ENCODE measurements at regions not wholly inside any gene's neighbourhood (a gene's known extent, or its start where the extent isn't known, plus 50 kb on each side); places are given as distances from the start of the nearest gene placed in this dataset.
"Not testable (repeated sequence)": the region's sequence is repeated elsewhere in the genome, so short reads cannot be mapped to it uniquely, and the experiment has no call there.

DNA sequence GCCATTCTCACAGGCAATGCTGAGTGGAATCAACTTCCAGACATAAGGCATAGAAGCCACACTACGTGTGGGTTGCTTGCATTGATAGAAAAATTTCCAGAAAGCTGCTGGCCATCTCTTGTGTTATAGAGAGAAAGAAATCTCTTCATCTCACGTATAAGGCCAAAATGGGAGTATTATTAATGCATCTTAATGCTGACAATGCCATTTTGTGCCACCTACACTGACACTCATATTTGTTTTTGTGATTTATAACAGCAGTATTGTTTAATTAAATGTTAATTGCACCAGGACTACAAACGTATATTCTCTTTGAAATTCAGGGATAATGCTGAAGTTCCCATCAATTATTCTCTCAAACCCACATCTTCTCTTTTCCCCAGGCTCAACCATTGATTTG is 56.1 kb upstream of the TMEM132D start:
- DNase-seq: no peak

DNA sequence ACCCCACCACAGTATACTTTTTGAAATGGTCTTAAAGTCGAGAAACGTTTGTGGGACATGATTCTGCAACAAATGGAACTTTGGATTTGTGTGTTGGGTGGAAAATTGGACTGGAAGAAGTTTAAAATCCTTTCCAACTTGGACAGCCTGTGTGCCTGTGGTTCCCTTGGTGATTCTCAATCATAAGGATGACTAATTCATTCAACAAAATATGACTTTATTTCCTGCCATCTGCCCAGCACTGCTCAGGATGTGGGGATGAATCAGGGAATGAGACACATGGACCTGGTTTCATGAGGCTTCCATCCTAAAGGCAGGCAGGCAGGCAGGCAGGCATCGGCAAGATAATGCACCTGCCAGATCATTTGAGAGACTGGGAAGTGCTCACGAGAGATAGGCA is 57.3 kb upstream of the TMEM132D start:
- DNase-seq: peak; percentile 16 to 34

DNA sequence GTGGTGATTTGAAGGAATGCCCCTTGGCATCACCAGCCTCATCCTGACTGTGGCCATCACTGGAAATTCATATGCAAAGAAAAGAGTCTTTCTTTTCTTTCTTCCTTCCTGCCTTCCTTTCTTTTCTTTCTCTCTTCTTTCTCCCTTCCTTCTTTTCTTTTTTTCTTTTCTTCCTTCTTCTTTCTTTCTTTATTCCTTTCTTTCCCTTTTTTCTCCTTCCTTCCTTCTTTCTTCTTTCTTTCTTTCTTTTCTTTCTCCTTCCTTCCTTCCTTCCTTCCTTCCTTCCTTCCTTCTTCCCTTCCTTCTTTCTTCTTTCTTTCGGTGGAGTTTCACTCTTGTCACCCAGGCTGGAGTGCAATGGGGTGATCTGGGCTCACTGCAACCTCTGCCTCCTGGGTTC is 58.0 kb upstream of the TMEM132D start:
- DNase-seq: no peak

DNA sequence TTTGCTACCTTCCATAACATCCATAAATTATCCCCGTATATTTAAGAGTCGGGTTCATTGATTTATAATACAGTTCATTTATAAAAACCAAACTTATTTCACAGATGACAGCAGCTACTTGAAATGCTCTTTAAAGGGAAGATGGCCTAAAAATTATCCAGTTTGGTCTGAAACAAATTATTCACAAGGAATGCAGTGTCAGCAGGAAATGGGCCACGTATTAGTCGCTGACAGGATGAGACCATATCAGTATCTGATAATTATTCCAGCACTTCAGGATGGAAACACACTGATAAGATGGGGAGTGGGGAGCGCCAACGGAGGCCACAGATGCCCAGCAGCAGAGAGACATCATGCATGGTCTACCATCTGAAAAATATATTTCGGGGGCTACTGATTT is 60.5 kb upstream of the TMEM132D start:
- DNase-seq: no peak

DNA sequence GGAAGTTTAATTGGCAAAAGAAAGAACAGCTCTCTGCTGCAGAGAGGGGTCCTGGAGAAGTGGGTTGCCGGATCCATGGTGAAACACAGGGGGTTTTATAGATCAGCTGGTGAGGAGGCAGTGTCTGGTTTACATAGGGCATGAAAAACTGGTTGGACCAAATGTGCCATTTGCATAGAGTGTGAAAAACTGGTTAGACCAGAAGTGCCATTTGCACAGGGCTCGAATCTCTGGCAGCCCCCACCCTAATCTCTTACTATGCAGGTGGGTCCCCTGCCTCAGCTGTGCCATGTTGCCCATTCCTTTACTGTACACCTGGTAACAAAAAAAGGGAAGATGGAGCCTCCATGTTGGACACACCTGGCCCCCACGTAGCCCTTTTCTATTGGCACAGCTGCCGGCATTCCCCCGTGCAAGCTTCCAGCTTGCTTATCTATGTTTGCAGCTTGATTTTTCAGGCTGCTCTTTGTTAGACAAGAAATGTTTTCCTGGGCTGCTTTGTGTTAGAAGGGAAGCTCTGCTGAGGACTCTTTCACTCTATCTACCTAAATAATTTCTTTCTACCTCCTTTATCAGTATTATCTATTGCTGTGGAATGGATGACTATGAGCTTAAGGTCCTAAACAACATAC is 61.1 kb upstream of the TMEM132D start:
- no peak for DNase-seq

DNA sequence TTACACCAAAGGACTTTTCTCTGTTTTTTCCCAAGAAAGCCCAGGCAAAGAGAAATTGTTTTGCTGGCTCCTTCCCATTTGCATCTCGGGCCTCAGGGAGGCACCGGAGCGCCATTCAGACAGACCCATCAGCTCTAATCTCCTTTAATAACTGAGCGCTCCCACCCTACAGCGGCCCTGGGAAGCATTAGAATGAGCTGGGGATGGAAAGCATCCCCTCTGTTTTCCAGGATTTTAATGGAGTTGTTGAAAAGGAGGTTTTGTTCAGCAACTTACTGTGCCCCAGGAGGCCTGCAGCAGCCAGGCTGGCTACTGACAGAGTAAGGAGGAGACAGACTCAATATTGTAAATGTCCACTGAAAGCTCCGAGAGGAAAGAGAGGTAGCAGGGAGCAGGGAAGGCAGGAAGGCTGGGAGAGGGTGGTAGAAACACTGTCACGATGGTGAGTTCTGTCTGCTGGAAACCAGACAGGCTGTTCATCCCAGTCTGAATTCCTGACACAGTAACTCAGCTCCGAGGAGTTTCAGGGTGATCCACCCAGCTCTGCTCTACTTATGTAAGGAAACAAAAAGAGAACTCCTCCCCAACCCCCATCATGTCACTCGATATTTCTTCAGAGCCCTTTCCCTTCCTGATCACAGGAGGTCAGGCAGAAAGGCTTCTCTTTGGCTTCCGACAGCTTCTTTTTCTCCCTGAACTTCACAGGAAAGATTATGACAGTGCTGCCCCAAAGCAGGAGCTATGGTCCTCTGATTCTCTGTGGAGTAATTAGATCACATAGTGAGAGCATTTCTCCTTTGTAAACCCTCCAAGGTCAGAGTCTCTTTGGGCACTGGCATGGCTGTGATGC is 62.5 kb upstream of the TMEM132D start:
- DNase-seq: no peak

DNA sequence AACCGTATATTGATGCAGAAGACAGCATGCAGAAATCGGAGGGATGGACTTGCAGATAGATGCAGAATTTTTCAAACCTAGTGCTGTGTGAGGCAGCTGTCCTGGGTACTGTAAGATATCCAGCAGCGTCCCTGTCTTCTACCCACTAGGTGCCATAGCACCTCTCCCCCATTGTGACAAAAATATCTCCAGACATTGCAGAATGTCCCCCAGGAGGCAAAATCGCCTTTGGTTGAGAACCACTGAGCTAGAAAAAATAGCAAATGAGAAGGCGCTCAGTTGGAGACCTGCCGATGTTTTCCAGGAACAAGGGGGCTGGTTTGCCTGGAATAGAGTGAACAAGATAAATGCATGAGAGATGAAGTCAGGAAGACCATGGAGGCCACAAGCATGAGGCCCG is 67.9 kb upstream of the TMEM132D start:
- no peak for DNase-seq

DNA sequence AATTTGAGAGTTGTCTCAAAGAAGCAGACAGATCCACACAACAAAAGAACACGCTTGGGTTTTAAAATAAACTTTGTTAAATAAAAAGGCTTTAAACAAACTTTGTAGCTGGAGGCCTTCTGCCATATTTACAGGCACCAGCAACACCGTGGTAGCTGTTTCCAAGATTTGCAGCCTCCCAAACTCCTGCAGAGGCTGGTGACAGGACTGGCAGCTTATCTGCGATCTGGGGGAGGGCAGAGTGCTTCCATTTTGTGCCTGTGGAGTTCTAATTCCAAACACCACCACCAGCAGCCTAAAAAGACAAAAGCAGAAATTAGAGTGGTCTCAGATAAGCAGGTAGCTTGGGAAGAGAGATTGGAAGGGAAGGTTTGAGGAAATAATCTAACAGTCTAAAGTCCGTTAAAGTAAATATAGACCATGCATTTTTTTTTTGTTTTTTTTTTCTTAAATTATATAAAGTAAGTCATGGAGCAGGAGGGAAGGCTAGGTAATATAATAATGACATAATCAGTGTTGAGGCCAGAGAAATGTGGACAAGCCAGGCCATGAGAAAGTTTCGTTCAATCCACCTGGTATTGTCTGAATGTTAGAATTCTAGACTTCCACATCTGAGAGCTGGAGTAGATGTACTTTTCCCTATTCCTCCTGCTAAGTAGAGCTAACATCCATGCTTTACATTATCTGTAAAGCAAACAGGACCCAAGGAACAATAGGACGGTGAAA is 69.6 kb upstream of the TMEM132D start:
- DNase-seq: no peak

DNA sequence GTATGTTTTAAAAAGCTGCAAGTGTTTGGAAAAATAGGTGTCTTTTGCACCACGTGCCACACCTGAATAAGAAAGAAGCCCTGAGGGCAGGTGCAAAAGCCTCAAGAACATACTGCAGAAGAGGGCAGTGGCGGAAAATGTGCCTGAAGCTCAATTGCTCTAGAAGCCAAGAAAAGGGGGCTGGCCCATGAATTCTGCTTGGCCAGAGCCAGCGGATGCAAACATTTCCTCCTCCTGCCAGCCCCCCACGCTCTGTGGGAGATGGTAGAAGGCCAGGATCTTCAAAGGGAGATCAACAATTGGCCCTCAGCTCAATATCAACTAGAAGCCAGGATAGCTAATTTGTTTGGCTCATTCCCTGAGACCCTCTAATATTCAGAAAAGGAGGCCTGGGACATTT is 80.3 kb upstream of the TMEM132D start:
- DNase-seq: no peak

DNA sequence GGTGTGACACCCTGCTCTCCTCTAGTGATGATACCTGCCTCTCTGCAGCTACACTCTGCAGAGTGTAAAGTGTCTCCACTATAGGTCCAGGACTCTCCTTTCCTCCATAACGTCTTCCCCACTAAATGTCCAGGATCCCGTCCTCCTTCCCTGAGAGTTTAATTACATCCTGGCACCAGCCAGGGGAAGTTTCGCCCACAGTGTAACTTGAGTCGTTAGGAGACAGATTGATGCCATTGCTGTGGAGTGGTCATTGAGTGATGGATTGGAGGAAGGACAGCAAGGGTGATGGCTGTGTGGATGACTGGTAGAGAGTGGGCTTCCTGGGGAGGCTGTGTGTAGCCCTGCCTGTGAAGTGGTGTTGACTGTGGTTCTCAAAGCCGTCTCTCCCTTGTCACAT is 84.0 kb upstream of the TMEM132D start:
- DNase-seq: no peak

DNA sequence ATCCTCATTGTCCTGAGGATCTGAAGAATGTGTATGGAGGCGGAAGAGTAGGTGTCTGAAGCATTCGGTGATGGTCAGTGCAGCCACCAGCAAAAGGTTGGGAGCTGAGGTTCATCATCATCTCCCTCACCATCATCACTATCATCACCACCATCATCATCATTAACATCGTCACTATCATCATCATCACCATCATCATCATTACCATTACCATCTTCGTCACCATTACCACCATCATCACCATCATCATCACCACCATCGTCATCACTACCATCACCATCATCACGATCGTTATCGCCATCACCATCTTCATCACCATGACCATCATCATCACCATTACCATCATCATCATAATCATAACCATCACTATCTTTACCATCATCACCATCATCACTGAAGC is 90.8 kb upstream of the TMEM132D start:
- no peak for DNase-seq

DNA sequence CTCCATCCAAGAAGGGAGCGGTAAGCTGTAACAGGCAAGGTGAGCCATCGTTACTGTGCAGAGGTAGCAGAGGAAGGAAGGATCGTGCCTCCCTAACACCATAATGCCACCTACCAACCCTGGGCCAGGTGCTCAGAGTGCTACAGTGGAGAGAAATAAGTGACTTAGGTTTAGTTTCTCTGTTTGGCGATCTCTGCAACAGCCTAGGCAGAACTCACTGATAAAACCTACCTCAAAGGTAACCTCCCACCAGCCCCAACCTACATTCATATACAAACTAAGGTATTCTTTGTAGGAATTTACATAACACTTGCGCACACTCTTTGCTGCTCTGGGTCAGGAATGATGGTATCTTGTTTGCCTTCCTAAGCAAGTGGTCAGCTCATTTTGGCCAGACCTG is 93.4 kb upstream of the TMEM132D start:
- no peak for DNase-seq

DNA sequence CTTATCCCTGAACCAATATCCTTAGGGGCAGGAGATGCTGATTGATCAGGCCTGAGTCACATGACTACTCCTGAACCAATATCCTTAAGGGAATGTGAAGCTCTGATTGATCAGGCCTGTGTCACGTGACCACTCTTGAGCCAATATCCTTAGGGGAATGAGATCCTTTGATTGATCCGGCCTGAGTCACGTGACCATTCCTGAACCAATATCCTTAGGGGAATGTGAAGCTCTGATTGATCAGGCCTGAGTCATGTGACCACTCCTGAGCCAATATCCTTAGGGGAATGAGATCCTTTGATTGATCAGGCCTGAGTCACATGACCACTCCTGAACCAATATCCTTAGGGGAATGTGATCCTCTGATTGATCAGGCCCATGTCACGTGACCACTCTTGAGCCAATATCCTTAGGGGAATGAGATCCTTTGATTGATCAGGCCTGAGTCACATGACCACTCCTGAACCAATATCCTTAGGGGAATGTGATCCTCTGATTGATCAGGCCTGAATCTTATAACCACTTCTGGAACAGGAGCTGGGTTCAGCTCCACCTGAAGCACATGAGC is 100.6 kb upstream of the TMEM132D start:
- not testable (repeated sequence) for DNase-seq

DNA sequence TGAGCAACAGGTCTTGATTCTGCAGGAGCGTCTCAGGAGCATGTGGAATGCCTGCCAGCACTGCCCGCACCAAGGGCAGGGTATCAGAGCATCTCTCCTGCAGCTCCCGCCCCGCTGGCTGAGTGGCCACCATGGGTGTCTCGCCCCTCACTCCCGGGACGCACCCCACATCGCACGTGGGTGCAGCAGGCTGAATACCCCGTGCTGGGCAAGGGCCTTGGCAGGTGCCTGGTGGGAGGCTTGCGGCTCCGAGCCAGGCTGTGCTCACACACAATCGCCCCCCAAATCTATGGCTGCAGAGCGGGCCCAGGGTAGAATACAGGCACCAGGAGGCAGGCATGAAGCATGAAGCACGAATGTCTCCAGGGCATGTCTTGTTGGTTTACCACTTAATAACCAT is 103.9 kb upstream of the TMEM132D start:
- DNase-seq: no peak

DNA sequence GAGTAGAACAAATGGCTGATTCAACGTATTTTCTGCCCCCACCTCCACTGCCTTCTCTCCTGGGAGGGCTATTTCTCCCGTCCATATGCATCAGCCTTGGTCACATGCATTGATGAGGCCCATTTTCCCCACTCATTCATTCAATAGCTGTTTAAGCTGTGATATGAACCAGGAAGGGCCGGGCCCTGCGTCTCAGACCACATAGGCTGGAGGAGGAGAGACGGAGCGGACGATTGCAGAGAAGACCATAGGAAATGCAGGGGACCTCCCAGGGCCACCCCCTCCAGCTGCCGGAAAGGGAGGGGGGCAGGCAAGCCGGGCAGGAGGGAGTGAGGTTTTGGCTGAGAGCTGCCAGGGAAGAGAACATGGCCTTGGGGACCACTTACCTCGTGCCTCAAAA is 104.4 kb upstream of the TMEM132D start:
- no peak for DNase-seq

DNA sequence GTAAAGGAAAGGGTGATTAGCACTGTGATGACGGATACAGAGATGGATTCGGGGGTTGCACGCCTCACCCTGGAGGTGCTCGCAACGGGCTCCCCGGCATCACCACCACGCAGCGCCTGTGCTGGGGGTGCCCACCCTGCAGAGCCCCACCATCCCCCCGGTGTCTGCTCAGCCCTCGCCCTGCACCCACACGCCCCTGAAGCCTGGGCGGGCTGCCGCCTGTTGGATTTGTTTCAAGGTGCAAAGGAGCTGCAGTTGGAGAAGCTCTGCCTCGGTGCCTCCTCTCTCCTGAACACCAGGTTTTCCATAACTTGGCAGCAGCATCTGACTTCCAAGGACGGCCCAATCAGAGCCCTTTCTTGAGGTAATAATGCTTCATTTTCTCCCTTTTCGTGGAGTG is 106.1 kb upstream of the TMEM132D start:
- no peak for DNase-seq

DNA sequence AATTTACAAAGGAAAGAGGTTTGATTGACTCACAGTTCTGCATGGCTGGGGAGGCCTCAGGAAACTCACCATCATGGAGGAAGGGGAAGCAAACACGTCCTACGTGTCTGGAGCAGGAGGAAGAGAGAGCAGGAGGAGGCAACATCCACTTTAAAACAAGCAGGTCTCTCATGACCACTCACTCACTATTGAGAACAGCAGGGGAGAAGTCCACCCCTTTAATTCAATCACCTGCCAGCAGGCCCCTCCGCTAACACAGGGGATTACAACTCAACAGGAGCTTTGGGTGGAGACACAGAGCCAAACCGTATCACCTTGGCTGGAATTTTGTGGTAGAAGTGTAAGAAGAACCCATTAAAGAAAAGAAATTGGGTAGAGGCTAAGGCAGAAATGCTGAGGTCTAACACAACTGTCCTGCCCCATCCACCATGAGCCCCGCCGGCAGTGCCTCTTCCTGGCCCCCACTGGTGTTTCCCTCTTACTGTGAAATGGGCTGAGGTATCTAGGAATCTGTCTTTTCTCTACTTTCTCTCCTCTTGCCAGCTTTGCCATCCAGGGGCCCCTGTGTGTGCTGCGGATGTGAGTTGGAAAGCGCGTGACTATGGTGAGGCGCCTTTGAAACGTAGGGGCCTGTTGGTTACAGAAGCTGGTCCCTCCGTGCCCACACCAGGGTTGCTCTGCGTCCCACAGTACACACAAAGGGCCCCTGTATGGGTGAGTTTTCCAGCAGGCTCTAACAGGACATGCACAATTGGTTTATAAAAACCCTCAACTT is 108.0 kb upstream of the TMEM132D start:
- no peak for DNase-seq

DNA sequence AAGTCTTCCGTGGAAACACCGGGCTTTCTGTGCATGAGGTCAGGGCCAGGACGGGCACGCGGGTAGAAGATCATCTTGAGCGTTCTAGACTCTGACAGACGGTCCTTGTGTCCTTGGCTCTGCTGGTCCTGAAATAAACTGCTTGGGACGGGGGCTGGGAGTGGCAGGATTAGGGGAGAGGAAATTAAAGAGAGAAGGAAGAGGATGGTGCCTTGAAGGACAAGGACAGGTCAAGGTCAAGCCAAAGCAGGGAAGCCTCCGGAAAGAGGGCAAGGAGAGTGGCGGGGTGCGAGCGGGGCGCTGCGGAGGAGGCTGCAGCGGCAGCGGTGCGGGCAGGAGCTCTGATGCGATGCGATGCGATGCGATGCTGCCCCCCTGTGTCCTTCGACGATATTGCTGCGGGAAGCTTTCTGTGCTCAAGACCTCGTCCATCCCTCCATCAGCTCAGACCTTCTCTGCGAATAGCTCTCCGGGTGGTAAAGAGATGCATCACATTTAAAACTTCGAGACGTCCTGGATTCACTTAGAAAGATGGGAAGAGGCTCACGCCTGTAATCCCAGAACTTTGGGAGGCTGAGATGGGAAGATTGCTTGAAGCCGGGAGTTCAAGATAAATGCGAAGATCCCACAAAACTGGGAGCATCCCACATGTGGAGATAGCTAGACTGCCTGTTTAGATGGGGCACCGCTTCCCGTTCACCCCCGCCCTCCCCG is 110.1 kb upstream of the TMEM132D start:
- DNase-seq: peak in 1 of 2 experiments; percentile 36

DNA sequence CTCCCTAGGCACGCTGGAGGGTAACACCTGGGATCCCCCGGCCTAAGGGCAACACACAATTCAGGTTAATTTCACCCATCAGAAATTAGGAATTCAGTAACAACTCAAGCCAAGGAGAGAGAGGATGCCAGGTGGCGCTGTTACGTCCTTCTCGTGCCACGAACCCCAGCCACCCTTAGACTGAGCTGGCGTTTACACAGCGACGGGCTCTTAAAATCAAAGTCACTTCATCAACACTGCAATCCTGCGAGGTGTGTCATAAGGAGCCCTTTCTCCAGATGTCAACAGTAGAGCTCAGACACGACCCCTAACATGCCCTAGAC is 110.6 kb upstream of the TMEM132D start:
- DNase-seq: no peak

DNA sequence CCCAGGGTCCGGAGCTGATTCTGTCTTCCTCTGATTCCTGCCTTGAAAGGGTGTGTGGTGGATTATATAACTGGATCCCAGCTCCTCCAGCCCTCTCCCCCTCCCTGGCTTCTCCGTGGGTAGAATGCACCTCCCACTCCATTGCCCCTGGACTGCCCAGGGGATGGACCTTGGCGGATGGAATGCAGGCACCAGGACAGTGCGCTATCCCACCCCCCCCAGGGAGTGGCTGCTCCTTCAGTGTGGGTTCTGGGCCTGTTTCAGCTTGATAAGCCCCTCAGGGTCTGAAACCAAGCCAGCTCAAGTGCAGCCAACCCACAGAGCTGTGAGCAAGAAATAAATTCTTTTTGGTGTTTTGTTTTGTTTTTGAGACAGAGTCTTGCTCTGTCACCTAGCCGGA is 112.4 kb upstream of the TMEM132D start:
- no peak for DNase-seq

DNA sequence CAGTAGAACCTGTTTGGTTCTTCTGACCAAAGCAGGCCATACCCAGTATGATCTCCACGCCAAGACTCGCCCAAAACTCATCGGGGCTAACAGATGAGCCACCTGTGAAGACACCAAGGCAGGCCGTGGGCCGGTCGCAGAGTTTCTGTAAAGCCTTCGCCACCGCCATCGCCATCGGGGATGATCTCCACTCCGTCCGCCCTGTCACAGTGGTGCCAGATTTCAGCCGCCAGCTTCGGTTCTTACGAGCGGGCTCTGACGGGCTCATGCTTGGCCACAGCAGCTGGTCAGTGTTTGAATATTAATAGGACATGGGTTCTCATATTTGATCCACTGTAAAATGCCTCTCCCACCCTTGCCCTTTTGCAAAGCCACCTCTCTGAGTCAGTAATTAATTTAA is 113.2 kb upstream of the TMEM132D start:
- no peak for DNase-seq
